Right atrium auricular region (tissue), 2 donors: ENCODE measurements at regions not wholly inside any gene's neighbourhood (a gene's known extent, or its start where the extent isn't known, plus 50 kb on each side); places are given as distances from the start of the nearest gene placed in this dataset.

ENCODE experiments used
- DNase-seq: peaks from one replicate; pipeline ENCODE4 v3.0.0-alpha.2; 2019; ENCODE audit warnings: low spot score
- H3K27ac ChIP-seq, 2 donors: fragments of 200-600 bp; sonication (generic); 1 replicate in 1 of 2; 2 replicates in 1 of 2; pipeline ENCODE4 v1.5.1; 2016 to 2019
- H3K27me3 ChIP-seq, 2 donors: fragments of 200-600 bp; sonication (generic); one replicate each; pipeline versions ENCODE4 v1.5.1 to v1.6.0; 2017 to 2019
- H3K36me3 ChIP-seq: fragments of 200-600 bp; sonication (generic); one replicate; pipeline ENCODE4 v1.5.1; 2016
- H3K4me1 ChIP-seq, 2 donors: fragments of 200-600 bp; sonication (generic); one replicate each; pipeline versions ENCODE4 v1.5.1 to v1.6.0; 2017 to 2019
- H3K4me3 ChIP-seq, 2 donors: fragments of 200-600 bp; sonication (generic); 1 replicate in 1 of 2; 2 replicates in 1 of 2; pipeline ENCODE4 v1.5.1; 2017 to 2019; ENCODE audit warnings: mild to moderate bottlenecking in 1 of 2, moderate library complexity in 1 of 2
- H3K9me3 ChIP-seq, 2 donors: fragments of 200-600 bp; sonication (generic); one replicate each; pipeline ENCODE4 v1.5.1; 2019
- CTCF ChIP-seq, 2 donors: fragments of 200-600 bp; sonication (generic); IDR thresholded peaks; one replicate each; pipeline ENCODE4 v1.5.1; 2019; ENCODE audit warnings: antibody characterized with exemption in 2 of 2

DNA sequence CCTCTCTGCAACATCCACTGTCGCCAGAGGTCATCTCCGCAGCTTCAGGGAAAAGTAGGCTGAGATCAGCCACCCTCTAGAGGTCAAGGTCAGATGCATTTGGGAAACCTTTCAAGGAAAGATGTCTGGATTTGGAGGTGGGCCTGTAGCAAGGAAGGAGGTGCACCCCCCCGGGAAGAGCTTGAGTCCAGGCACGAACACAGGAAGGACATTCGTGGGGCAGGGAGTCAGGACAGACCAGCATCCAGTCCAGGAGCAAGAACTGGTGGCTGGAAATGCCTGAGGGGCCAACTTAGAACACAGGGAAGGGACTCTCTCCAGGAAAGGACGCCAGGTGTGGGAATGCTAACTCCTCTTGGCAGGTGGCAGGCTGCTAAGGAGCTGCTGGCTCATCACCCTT lies 614.1 kb upstream of the MGMT start:
- no peak overlapping the region for H3K4me3 ChIP-seq
- H3K27me3 ChIP-seq = no peaks in the 10 kb centered on the region
- no peak for DNase-seq
- peaks cover 0 to 44% of the 10 kb centered on the region in 2 donors for H3K4me1 ChIP-seq
- peak overlapping the region in 1 of 2 donors; percentile 57 for H3K27ac ChIP-seq
- no peaks in the 10 kb centered on the region for H3K36me3 ChIP-seq
- H3K9me3 ChIP-seq = no peaks in the 10 kb centered on the region
- no peak for TF ChIP-seq CTCF (IDR thresholded peaks at IDR 0.05)

- H3K4me3 ChIP-seq = no peak overlapping the region
- no peak for DNase-seq
- no peaks in the 10 kb centered on the region for H3K36me3 ChIP-seq
- H3K4me1 ChIP-seq = peaks cover 0 to 44% of the 10 kb centered on the region in 2 donors
- H3K9me3 ChIP-seq = no peaks in the 10 kb centered on the region
- no peak for TF ChIP-seq CTCF (IDR thresholded peaks at IDR 0.05)
- no peak overlapping the region for H3K27ac ChIP-seq
- H3K27me3 ChIP-seq = no peaks in the 10 kb centered on the region
Measured at GRCh38 chr10:128853537-128853936, 613.5 kb upstream of the MGMT start.

GRCh38 chr10:128854204-128854603 lies 612.8 kb upstream of the MGMT start:
- Histone ChIP-seq H3K27me3 (no peaks in the 10 kb centered on the region), H3K4me1 (peaks cover 0 to 44% of the 10 kb centered on the region in 2 donors), H3K9me3 (no peaks in the 10 kb centered on the region), H3K36me3 (no peaks in the 10 kb centered on the region), H3K4me3 (no peak overlapping the region), H3K27ac (peak overlapping the region; percentile 12 to 54)
- TF ChIP-seq CTCF (IDR thresholded peaks at IDR 0.05) = no peak
- DNase-seq = no peak

DNA sequence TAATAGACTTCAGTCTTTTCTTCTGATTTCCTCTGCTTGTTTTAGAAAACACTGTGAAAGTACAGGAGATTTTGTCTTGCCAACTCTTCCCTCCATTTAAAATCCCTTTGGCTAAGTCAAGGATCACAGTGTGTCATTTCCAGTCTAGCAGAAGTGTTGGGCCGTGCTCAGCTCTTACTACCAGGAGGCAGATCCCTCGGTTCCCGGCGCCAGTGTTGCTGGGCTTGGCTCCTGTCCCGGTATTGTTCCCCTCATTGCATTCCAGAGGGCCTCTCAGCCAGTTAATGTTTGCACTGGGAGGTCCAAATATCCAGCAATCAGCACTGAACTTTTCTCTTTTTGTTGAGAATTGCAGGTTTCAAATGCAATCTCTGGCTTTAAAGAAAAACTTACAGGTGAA lies 612.1 kb upstream of the MGMT start:
- Histone ChIP-seq H3K27me3 (no peaks in the 10 kb centered on the region), H3K27ac (peak overlapping the region; percentile 12 to 54), H3K4me1 (peaks cover 0 to 44% of the 10 kb centered on the region in 2 donors), H3K9me3 (no peaks in the 10 kb centered on the region), H3K4me3 (no peak overlapping the region), H3K36me3 (no peaks in the 10 kb centered on the region)
- no peak for TF ChIP-seq CTCF (IDR thresholded peaks at IDR 0.05)
- DNase-seq = peak; percentile 94

- peaks cover 0 to 44% of the 10 kb centered on the region in 2 donors for H3K4me1 ChIP-seq
- H3K36me3 ChIP-seq = no peaks in the 10 kb centered on the region
- H3K27me3 ChIP-seq = no peaks in the 10 kb centered on the region
- DNase-seq = no peak
- no peaks in the 10 kb centered on the region for H3K9me3 ChIP-seq
- peak overlapping the region in 1 of 2 donors; percentile 12 for H3K27ac ChIP-seq
- TF ChIP-seq CTCF (IDR thresholded peaks at IDR 0.05) = no peak
- H3K4me3 ChIP-seq = no peak overlapping the region
Measured at GRCh38 chr10:128855618-128856428, 611.2 kb upstream of the MGMT start.
